CD4-positive, alpha-beta T cell treated with Interleukin-4 for 1 hour (primary cell): ENCODE measurements at regions not wholly inside any gene's neighbourhood (a gene's known extent, or its start where the extent isn't known, plus 50 kb on each side); places are given as distances from the start of the nearest gene placed in this dataset.
A peak's percentile ranks its signal among the peaks of the same experiment; 100 is the strongest.
"Not testable (repeated sequence)": the region's sequence is repeated elsewhere in the genome, so short reads cannot be mapped to it uniquely, and the experiment has no call there.

Experiments used
- DNase-seq, 2 donors: peaks; one replicate each; pipeline ENCODE4 v3.0.0-alpha.2; 2020 to 2022

DNA sequence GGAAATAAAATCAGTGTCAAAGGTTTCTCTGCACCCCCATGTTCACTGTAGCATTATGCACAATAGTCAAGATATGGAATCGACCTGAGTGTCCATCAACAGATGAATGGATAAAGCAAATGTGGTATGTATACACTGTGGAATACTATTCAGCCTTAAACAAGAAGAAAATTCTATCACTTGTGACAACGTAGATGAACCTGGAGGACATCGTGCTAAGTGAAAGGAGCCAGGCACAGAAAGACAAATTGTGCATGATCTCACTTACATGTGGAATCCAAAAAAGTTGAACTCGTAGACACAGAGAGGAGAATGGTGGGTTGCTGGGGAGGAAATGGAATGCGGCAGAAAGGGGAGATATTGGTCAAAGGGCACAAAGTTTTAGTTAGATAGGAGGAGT is 136.3 kb upstream of the ESR1 start:
- no peak for DNase-seq

DNA sequence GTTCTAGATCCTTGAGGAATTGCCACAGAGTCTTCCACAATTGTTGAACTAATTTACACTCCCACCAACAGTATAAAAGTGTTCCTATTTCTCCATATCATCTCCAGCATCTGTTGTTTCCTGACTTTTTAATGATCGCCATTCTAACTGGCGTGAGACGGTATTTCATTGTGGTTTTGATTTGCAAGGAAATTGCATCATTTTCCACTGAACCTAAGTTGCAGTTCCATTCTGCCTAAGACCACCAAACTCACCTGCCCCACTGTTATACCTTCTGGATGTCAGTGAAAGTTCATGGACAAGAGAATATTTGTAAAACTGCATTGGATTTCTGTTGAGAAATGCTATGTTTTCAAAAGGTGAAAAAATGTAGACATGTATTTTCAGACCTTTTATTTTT is 132.9 kb upstream of the ESR1 start:
- DNase-seq: no peak

DNA sequence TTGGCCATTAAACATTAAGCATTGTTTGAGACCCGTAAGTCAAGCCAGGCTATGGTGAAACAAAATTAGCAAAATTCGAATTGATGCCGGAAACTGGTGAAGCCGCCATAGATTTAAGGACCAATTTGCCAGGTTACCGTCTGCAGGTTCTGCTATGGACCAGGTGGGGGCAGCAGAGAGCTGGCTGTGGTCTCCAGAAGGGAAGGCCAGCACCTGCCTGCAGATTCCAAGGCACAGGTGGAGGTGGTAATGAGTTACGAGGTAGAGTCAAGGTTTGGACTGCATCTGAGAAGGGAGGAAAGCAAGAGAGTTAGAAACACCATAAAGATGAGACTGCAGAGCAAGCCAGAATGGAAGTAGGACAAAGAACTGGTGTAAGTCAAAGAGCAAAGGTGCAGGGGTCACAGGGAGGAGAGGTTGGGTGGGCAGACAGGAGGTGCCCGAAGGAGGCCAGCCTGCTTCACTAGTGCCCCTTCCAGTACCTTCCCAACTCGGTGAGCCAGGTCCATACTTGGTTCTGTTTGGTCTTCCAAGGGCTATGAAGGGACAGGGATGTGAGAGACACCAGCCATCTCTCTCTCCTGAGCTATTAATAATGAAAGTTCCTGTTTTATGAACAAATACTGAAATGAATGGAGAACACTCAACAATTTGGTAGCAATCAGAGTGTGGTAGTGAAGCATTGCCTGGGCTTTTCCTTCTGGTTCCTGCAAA is 131.6 kb upstream of the ESR1 start:
- DNase-seq: peak; percentile 39 to 58

DNA sequence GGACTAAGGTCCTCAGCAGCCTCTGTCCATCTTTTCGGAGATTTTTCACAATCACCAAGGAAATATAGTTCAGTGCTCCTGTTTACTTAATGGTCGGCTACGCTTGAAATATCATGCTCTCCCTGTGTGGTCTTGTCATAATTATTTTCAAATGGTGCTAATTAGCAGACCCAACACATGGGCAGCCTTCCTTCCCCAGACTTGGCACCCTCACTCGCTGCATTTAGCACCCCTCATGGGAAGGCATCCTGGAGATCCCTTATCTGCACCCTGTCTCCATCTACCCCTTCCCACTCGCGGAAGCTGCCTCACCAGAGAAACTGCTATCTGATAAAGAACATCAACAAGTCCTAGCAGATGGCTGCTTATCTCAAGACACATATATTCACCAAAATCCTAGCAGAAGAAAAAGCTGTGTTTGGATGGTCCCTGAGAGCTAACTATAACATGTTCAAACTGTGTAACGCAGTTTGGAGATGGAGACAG is 131.0 kb upstream of the ESR1 start:
- DNase-seq: no peak

DNA sequence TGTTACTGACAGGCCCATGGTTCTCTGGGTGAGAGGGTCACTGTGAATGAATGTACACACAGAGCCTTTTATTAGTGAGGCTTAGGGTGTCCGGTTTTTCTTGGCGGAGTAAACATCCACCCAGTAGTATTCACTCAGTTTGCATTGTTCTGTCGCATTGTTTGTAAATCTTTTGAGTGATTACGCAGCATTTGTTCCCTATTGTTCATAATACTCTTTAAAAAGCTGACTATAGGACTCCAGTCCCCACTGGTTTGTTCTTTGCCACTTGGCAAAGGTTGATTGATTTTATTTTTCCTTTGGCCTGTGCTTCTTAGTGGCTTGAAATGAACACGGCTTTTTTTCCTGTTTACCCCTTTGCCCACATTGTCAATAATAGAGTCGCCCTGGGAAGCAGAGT is 130.1 kb upstream of the ESR1 start:
- no peak for DNase-seq

DNA sequence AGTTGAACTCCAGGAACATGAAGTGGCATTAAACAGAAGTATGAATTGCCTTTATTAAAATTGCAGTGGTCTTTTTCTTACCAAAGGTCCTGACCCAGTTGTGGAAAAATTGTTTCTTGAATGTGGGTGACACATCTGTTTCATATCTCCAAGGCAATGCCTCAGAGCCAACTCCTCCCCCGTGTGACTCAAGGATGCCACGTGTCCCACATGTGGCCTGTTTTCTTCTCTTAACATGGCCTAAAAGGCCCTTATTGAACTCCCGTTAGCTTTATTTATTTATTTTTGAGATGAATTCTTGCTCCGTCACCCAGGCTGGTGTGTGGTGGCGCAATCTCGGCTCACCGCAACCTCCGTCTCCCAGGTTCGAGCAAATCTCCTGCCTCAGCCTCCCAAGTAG is 128.4 kb upstream of the ESR1 start:
- DNase-seq: no peak

DNA sequence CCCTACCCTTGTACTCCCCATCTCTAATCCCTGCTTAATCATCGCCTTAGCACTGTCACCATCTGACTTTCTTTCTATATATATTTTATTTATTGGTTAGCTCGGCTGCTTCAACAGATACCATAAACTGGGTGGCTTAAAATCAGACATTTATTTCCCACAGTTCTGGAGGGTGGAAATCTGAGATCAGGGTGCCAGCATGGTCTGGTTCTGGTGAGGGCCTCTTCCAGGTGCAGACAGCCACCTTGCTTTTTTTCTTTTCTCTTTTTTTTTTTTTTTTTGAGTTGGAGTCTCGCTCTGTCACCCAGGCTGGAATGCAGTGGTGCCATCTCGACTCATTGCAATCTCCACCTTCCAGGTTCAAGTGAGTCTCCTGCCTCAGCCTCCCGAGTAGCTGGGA is 127.5 kb upstream of the ESR1 start:
- no peak for DNase-seq

DNA sequence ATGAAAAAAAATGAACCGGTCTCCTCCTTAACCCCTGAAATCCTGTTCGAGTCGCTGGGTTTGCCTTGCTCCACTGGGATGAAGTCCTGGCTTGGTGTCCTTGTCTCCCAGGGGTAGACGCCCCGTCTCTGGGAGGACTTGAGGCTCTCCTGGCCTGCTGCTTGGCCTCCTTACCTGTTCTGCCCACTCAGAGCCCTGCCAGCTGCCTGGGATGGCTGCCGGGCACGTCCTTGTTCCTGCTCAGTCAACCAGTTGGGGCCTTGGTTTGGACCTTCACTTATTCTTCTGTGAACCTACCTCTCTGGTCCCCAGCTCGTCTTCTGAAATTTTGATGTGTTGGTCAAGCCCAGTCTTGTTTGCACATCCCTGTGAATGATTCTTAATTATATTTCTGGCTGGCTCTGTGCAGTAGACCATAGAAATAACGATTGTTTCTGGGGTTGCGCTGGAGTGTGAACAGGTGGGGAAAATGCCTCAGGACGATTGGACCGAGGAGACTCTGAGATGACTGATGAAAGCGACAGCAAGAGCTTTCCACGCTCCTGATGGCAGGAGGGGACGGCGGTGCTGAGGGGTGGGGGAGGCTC is 126.5 kb upstream of the ESR1 start:
- DNase-seq: no peak

DNA sequence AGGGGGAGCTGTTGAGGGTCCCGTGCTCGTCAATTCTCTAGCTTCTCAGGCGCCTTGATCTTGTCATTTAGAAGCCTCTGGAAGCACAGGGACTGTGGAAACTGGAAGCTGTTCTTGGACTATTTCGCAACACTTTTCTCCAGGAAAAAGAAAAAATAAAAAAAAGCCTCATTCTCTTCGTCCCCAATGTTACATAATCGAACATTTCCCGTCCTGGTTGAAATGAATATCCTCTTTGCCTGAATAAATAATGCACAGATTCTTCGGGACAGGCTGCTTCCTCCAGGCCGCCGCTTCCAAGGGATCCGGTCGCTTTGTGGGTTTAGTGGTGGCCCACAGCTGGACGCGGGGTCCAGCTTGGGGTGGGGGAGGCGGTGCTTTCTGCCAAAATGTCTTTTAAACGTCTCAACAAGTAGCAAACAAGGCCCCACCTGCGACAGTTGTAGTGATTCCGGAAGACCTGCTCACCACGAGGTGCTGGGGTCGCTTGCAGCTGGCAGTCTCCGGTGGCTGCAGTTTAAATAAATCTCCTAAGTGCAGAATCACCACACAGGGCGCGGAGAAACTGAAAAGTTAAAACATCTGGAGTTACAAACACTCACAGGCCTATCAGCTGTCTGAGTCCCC is 125.9 kb upstream of the ESR1 start:
- peak in 1 of 2 donors; percentile 16 for DNase-seq

DNA sequence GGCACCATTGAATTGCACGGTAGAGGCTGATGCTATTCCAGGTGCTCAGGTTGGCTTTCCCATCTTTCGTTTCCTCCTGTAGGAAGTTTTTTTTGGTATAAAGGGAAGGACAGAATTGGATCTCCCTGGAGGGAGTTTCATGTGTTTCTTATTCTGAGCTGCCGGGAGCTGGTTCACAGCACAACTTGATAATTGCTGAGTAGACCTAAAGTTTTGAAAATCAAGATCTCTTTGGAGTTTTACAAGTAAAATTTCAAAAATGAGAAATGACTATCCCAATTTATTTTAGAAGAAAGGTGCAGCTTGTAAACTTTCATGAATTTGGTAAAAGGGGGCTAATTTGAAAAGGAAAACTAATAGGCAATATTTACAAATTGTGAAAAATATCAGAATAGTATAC is 125.2 kb upstream of the ESR1 start:
- DNase-seq: no peak

DNA sequence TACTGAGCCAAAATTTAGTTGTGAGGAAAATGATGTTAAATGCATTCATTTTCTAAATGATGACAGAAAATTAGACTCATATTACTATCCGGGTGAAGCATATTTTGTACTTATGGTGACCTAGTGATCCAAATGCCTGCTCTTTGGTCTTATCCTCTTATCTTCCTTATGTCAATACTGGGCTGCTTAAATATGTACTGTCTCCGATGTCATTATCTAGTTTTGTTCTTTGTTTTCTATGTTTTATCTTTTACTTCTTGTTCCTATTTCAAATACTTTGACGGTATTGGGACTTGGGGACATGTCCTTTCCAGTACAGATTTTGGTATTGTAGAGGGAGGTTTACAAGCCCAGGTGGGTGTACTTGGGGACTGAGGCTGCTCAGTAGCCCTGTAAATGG is 124.6 kb upstream of the ESR1 start:
- no peak for DNase-seq

DNA sequence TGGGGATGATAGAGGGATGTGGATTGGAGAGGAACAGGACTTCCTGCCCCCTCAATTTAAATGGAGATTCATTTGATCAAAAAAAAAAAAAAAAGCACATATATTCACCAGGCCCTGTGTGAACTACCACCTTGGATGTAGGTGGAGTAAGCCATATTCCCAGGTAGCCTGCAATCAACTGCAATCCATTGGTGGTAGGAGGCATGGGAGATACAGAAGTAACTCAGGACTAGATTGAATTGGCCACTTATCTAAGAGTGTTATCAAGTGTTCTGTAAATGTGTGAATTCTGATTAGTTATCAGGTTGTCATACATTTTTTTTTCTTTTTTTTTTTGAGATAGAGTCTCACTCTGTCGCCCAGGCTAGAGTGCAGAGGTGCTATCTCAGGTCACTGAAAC is 124.1 kb upstream of the ESR1 start:
- no peak for DNase-seq

DNA sequence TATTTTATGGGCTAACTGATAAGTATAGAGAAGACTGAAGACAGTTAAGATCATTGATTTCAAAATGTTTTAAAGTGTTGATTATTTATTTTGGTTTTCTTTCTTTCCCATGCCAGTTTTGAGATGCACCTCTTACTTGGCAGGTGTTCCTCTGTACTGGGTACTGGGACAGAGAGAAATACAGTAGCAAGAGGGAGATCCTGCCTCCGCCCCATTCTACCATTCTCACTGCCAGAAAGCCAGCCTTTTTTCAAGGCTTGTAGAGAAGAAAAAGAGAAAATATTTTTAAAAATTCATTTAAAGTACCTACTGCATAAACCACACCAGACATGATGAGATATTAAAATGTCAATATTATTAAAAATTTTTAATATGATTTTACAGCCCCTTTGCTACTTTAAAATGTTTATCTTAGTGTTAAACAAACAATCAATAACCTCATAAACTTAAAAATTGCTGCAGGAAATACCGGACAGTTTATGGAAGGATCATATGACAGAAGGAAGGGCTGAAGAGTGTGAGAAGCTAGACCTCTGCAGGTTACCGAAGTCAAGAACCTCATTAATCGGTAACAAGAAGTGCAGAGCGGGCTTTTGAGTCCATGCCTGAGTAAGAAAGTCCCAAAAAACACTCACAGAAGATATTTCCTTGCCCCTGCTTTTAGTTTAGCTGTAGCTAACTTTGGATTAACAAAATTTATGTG is 117.8 kb upstream of the ESR1 start:
- DNase-seq: no peak

DNA sequence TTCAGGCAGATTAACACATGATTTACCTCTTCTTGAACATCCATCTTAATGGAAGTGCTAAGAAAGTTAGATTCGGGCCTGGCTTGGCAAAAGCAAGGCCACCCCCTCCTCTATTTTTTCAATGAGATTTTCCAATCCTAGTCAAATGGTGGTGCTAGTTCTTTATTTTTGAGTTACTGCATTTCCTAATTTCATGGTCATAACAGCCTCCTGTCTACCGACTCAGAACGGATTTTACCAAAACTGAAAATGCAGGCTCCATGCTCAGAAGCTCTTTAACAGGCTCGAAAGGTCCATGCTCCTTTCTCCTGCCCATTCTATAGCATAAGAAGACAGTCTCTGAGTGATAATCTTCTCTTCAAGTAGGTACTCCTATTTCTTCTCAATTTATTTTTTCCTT is 117.2 kb upstream of the ESR1 start:
- DNase-seq: peak in 1 of 2 donors; percentile 51

DNA sequence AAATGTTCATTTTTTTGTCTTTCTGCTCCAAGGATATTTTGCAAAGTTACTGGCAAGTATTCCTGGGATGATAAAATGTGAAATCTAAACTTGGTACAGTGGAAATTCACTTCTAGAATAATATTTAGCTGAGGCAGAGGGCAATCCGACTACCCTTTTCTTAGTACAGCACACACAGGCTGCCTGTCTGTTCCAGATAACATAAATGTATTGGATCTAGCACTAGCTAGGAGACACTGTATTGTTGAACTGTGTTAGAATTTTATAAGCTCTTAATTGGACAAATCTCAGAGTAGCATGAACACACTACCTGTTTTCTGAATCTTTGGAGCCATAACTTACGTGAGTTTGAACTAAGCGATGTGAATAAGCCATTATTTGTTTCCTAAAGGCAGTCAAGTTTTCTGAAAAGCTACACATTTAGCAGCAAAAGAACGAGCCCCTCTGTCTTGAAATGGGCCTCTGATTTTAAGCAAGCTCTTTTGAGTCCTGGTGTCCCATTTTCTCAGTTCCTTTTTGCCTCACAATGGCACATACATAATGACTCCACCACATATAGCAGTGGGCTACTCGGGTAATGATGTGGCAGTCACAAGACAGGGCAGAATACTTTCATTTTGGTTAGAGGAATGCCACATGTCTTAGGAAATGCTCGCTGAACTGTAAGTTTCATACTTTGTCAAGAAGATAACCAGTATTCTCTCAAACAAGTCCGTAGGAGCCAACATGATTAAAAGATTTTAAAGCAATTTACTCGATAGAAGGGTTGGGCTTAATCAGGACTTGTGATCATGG is 116.5 kb upstream of the ESR1 start:
- peak; percentile 18 to 53 for DNase-seq

DNA sequence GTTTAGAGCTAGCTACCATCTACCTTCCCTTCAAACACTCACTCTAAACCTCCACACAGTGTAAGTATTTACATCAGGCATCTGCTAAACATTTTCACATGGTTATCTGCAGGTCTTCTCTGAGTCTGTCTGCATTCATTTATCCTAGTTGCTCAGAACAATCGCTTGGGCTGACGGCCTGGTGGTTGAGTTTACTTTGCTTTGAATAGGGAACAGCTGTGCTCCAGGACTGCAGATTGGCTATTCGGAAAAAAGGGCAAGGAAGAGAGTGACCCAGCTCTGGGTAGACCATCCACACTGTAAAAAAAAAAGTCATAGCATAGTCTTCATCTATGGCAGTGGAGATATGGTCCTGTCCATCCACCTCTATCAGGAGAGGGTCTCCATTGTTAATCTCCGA is 115.3 kb upstream of the ESR1 start:
- DNase-seq: no peak

DNA sequence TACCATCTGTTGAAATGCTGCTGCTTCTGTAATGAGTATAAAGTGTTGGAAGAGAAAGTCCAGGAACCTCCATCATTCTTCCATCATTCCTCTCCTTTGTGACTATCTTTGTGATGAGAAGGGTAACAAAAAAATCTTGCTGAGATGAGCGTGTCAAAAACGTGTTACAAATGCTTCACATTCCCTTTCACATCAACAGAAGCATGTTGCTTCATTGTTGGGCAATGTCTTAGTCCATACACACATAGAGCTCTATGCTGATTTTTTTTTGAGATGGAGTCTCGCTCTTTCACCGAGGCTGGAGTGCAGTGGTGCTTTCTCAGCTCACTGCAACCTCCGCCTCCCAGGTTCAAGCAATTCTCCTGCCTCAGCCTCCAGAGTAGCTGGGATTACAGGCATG is 114.1 kb upstream of the ESR1 start:
- no peak for DNase-seq

DNA sequence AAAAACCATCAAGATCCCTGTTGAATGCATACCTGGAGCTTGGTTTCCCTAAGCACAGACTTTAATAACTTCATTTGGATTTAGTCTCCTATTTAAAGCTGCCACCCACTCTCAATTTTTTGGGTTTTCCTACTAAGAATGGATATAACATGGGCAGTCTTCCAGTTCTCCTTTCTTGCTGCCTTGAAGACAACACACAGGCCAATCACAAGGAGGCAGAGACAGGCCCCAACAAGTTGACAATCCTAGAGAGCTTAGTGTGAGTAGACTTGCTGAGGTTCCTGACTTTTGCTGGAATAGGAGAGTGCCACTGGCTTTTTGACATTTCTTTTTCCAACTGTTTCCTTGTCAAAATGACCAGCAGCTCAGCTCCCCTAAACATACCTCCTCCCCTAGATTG is 112.3 kb upstream of the ESR1 start:
- DNase-seq: no peak

DNA sequence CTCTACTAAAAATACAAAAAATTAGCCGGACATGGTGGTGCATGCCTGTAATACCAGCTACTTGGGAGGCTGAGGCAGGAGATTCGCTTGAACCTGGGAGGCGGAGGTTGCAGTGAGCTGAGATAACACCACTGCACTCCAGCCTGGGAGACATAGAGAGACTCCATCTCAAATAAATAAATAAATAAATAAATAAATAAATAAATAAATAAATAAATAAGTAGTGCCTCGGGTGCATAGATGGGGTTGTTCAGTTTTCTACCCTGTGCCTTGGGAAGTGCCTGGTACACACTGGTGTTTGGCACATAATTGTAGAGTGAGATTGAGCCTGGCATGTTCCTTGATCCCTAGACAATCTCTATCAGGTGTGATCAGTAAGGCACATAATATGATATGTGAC is 111.2 kb upstream of the ESR1 start:
- not testable (repeated sequence) for DNase-seq

DNA sequence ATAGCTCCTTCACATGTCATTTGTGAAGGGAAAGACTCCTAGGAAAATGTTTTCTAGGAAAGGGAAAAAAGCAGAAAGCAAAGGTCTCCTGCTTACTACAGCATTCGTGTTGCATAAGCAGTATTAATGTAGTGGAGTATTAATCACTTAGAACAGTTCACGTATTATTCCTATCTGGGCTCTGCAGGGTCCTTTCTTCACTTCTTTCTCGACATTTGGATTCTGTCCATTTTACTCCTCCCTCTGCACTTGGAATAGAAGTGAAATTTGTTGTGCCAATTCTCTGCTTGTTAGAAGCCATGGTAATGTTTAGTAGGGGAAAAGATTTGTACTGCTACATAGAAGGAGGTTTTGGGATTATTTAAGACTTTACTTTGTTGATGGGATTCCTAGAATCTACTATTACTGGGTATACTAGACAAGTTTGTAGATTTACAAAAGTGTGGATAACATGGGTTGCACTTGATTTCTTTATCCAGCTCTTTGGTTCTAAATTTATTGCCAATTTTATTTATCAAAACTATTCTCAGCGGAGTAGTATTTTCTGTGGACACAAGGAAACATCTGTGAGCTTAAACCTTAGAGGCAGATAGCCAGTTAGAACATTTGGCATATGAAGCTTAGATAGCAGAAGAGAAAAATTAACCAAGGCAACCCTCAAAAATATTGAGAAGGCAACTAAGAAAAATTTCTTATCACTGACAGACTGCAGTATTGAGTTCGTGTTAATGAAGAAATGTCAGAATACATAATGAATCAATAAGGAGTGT is 108.4 kb upstream of the ESR1 start:
- DNase-seq: no peak

DNA sequence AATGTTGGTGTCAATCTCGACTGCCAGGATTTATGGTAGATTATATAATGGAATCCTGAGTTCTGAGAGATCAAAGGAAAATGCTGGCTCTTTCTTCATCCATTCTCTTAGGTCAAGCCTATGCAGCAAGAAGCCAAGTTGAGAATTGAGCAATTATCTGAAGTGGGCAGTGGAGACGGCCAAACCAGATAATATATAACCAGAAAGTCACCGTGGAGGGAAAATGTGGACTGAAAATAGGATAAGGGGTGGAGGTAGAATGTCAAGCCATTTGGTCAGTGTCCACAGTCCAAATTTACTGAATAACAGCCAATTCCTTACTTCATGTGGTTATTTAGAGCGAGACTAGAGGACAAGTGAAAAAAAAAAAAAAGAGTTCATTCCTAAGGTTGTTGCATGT is 107.8 kb upstream of the ESR1 start:
- no peak for DNase-seq

DNA sequence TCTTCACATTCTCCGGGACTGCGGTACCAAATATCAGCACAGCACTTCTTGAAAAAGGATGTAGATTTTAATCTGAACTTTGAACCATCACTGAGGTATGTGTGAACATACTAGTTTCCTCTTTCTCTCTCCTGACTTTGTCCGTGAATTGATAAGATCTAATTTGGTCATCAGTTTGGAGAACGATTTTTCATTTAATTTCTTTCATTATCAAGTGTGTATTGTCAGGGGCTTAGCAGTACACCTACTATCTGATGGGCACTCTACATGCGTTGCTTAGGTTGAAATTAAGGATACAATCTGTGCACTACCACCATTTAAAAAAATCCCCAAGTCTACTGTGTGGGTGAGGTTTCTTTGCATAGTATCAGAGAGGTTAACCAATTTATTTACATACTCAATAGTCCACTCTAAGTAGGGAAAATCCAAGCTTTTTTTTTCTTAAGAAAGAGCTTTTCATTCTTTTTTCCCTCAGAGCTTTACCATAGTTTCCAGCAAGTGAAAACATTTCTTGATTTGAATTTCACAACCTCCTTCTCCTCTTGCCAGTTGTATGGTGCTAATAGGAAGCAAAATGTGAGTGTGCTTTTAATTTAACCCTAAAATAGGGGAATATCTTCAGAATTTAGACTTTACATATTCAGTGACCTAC is 105.4 kb upstream of the ESR1 start:
- DNase-seq: peak in 1 of 2 donors; percentile 19
